HEK293 (cell line): ENCODE measurements at regions not wholly inside any gene's neighbourhood (a gene's known extent, or its start where the extent isn't known, plus 50 kb on each side); places are given as distances from the start of the nearest gene placed in this dataset.

Experiments used
- CTCF ChIA-PET: fragments of 350-600 bp; formaldehyde crosslinking; extraction: SDS; loops from one replicate; lab custom pipeline; 2021; ENCODE audit warnings: antibody characterized with exemption; lab: Yijun Ruan, JAX
- POLR2A ChIA-PET: fragments of 300-600 bp; formaldehyde crosslinking; extraction: SDS; loops from one replicate; lab custom pipeline; 2020; ENCODE audit warnings: antibody characterized with exemption, inconsistent platforms; lab: Yijun Ruan, JAX
- H3K27ac ChIP-seq: fragments of 200-500 bp; sonication (Bioruptor generic); 2 replicates; pipeline ENCODE4 v1.5.1; 2014; ENCODE audit warnings: low read depth, low read length, control low read depth, inconsistent platforms; ENCODE audit errors: extremely low read depth
- H3K36me3 ChIP-seq, 2 experiments: fragments of 200-500 bp in 1 of 2; sonication (Bioruptor generic) in 1 of 2; 1 replicate in 1 of 2; 2 replicates in 1 of 2; pipeline ENCODE4 v1.5.1; 2014 to 2017; ENCODE audit warnings: inconsistent platforms in 2 of 2, low read length in 2 of 2; ENCODE audit not compliant: control insufficient read depth in 2 of 2, insufficient read depth in 1 of 2
- H3K4me1 ChIP-seq: fragments of 200-500 bp; sonication (Bioruptor generic); 2 replicates; pipeline ENCODE4 v1.5.1; 2014; ENCODE audit warnings: mild to moderate bottlenecking, low read length, inconsistent platforms; ENCODE audit not compliant: control insufficient read depth, insufficient read depth
- H3K4me3 ChIP-seq: 2 replicates; pipeline ENCODE4 v1.5.1; 2011; ENCODE audit warnings: low read depth, mild to moderate bottlenecking, control low read depth, low read length, moderate library complexity
- H3K9me3 ChIP-seq: fragments of 200-500 bp; sonication (Bioruptor generic); 2 replicates; pipeline ENCODE4 v1.5.1; 2014; ENCODE audit warnings: low read depth, low read length, inconsistent platforms; ENCODE audit not compliant: control insufficient read depth, insufficient read depth
- ZNF146 ChIP-seq: fragments of 450-650 bp; formaldehyde crosslinking; IDR thresholded peaks from 2 replicates; pipeline ENCODE4 v1.5.1; 2016; ENCODE audit warnings: missing biosample characterization, missing genetic modification characterization
- ZNF155 ChIP-seq: fragments of 450-650 bp; formaldehyde crosslinking; IDR thresholded peaks from 2 replicates; pipeline ENCODE4 v1.5.1; 2016; ENCODE audit warnings: missing biosample characterization, missing genetic modification characterization
- ZNF423 ChIP-seq: fragments of 450-650 bp; formaldehyde crosslinking; IDR thresholded peaks from 2 replicates; pipeline ENCODE4 v1.5.1; 2016; ENCODE audit warnings: missing biosample characterization, missing genetic modification characterization
- ZNF624 ChIP-seq: fragments of 450-650 bp; formaldehyde crosslinking; IDR thresholded peaks from 2 replicates; pipeline ENCODE4 v1.5.1; 2017; ENCODE audit warnings: missing biosample characterization, missing genetic modification characterization
- ZNF768 ChIP-seq: fragments of 450-650 bp; formaldehyde crosslinking; IDR thresholded peaks from 2 replicates; pipeline ENCODE4 v1.5.1; 2018; ENCODE audit warnings: missing biosample characterization, mild to moderate bottlenecking, missing genetic modification characterization
- ZNF776 ChIP-seq: fragments of 450-650 bp; formaldehyde crosslinking; IDR thresholded peaks from 2 replicates; pipeline ENCODE4 v1.5.0; 2017; ENCODE audit warnings: missing biosample characterization, missing genetic modification characterization, borderline replicate concordance
- ZNF830 ChIP-seq: fragments of 450-650 bp; IDR thresholded peaks from 2 replicates; pipeline ENCODE4 v1.5.0; 2018; ENCODE audit warnings: missing biosample characterization, missing genetic modification characterization, low read depth, mild to moderate bottlenecking, moderate library complexity
- TF ChIP-seq, protein P1 (sequence below): fragments of 450-650 bp; formaldehyde crosslinking; conservative IDR thresholded peaks from 2 replicates; pipeline ENCODE4 v1.5.1; 2016; ENCODE audit warnings: low read depth, missing biosample characterization, missing genetic modification characterization
- TF ChIP-seq, protein P2 (sequence below): fragments of 450-650 bp; formaldehyde crosslinking; IDR thresholded peaks from 2 replicates; pipeline ENCODE4 v1.5.1; 2016; ENCODE audit warnings: missing biosample characterization, missing genetic modification characterization
- TF ChIP-seq, protein P3 (sequence below): fragments of 450-650 bp; formaldehyde crosslinking; IDR thresholded peaks from 2 replicates; pipeline ENCODE4 v1.5.1; 2016; ENCODE audit warnings: missing biosample characterization, missing genetic modification characterization, borderline replicate concordance
- TF ChIP-seq, protein P4 (sequence below): fragments of 450-650 bp; formaldehyde crosslinking; IDR thresholded peaks from 2 replicates; pipeline ENCODE4 v1.5.1; 2016; ENCODE audit warnings: missing biosample characterization, missing genetic modification characterization, low read depth
- TF ChIP-seq, protein P5 (sequence below): fragments of 450-650 bp; formaldehyde crosslinking; IDR thresholded peaks from 2 replicates; pipeline ENCODE4 v1.5.1; 2016; ENCODE audit warnings: missing biosample characterization, missing genetic modification characterization
- TF ChIP-seq, protein P6 (sequence below): fragments of 450-650 bp; IDR thresholded peaks from 2 replicates; pipeline ENCODE4 v1.5.1; 2018; ENCODE audit warnings: missing biosample characterization, missing genetic modification characterization
- TF ChIP-seq, protein P7 (sequence below): fragments of 450-650 bp; formaldehyde crosslinking; IDR thresholded peaks from 2 replicates; pipeline ENCODE4 v1.5.1; 2016; ENCODE audit warnings: missing biosample characterization, missing genetic modification characterization

DNA sequence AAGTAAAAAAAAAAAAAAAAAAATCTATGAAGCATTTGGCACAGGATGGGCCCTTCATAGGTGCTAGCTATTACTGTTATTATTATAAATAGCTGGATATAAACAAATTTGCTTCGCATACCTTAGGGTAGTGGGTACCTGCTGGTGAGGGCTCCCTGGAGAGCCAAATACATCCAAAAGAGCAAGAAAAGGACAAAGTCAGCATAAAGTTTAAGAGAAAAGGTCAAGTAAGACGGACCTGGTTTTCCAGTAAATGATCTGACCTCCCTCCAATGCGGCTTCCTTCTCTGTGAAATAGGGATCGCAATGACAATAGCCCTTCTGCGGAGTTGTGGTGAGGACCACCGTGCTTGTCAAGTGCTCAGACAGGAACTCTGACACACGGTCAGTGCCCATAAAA lies 214.5 kb downstream of the SNX10 start:
- Histone ChIP-seq H3K27ac (no peak overlapping the region), H3K9me3 (no peaks in the 10 kb centered on the region), H3K4me3 (no peak overlapping the region), H3K4me1 (no peaks in the 10 kb centered on the region; the same call in 1 of the 2 replicates), H3K36me3 (no peaks in the 10 kb centered on the region)
- POLR2A ChIA-PET: interaction anchor here (0.7 kb wide), 1 partner anchor 22 kb away, joined by 4 read pairs; no protein-coding TSS in a partner anchor
- CTCF ChIA-PET: interaction anchor here (0.6 to 1.2 kb wide), 2 partner anchors 136 to 735 kb away, joined by 4 to 8 read pairs; no protein-coding TSS in a partner anchor
- TF ChIP-seq, protein P1, sequence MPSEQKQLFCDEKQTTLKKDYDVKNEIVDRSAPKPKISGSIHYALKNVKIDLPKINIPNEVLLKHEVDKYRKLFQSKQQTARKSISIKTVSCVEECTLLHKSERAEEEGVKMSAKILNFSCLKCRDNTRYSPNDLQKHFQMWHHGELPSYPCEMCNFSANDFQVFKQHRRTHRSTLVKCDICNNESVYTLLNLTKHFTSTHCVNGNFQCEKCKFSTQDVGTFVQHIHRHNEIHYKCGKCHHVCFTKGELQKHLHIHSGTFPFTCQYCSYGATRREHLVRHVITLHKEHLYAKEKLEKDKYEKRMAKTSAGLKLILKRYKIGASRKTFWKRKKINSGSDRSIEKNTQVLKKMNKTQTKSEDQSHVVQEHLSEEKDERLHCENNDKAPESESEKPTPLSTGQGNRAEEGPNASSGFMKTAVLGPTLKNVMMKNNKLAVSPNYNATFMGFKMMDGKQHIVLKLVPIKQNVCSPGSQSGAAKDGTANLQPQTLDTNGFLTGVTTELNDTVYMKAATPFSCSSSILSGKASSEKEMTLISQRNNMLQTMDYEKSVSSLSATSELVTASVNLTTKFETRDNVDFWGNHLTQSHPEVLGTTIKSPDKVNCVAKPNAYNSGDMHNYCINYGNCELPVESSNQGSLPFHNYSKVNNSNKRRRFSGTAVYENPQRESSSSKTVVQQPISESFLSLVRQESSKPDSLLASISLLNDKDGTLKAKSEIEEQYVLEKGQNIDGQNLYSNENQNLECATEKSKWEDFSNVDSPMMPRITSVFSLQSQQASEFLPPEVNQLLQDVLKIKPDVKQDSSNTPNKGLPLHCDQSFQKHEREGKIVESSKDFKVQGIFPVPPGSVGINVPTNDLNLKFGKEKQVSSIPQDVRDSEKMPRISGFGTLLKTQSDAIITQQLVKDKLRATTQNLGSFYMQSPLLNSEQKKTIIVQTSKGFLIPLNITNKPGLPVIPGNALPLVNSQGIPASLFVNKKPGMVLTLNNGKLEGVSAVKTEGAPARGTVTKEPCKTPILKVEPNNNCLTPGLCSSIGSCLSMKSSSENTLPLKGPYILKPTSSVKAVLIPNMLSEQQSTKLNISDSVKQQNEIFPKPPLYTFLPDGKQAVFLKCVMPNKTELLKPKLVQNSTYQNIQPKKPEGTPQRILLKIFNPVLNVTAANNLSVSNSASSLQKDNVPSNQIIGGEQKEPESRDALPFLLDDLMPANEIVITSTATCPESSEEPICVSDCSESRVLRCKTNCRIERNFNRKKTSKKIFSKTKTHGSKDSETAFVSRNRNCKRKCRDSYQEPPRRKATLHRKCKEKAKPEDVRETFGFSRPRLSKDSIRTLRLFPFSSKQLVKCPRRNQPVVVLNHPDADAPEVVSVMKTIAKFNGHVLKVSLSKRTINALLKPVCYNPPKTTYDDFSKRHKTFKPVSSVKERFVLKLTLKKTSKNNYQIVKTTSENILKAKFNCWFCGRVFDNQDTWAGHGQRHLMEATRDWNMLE: no peak
- TF ChIP-seq, protein P2, sequence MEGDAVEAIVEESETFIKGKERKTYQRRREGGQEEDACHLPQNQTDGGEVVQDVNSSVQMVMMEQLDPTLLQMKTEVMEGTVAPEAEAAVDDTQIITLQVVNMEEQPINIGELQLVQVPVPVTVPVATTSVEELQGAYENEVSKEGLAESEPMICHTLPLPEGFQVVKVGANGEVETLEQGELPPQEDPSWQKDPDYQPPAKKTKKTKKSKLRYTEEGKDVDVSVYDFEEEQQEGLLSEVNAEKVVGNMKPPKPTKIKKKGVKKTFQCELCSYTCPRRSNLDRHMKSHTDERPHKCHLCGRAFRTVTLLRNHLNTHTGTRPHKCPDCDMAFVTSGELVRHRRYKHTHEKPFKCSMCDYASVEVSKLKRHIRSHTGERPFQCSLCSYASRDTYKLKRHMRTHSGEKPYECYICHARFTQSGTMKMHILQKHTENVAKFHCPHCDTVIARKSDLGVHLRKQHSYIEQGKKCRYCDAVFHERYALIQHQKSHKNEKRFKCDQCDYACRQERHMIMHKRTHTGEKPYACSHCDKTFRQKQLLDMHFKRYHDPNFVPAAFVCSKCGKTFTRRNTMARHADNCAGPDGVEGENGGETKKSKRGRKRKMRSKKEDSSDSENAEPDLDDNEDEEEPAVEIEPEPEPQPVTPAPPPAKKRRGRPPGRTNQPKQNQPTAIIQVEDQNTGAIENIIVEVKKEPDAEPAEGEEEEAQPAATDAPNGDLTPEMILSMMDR (tag by site-specific recombination): no peak
- no peak for TF ChIP-seq ZNF776
- TF ChIP-seq, protein P3, sequence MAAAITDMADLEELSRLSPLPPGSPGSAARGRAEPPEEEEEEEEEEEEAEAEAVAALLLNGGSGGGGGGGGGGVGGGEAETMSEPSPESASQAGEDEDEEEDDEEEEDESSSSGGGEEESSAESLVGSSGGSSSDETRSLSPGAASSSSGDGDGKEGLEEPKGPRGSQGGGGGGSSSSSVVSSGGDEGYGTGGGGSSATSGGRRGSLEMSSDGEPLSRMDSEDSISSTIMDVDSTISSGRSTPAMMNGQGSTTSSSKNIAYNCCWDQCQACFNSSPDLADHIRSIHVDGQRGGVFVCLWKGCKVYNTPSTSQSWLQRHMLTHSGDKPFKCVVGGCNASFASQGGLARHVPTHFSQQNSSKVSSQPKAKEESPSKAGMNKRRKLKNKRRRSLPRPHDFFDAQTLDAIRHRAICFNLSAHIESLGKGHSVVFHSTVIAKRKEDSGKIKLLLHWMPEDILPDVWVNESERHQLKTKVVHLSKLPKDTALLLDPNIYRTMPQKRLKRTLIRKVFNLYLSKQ (tag by site-specific recombination): no peak
- no peak for TF ChIP-seq ZNF768 (tag by site-specific recombination)
- TF ChIP-seq ZNF423: no peak
- TF ChIP-seq ZNF146 (tag by site-specific recombination): no peak
- TF ChIP-seq ZNF624 (tag by site-specific recombination): no peak
- TF ChIP-seq, protein P4, sequence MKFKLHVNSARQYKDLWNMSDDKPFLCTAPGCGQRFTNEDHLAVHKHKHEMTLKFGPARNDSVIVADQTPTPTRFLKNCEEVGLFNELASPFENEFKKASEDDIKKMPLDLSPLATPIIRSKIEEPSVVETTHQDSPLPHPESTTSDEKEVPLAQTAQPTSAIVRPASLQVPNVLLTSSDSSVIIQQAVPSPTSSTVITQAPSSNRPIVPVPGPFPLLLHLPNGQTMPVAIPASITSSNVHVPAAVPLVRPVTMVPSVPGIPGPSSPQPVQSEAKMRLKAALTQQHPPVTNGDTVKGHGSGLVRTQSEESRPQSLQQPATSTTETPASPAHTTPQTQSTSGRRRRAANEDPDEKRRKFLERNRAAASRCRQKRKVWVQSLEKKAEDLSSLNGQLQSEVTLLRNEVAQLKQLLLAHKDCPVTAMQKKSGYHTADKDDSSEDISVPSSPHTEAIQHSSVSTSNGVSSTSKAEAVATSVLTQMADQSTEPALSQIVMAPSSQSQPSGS (tag by site-specific recombination): no peak

DNA sequence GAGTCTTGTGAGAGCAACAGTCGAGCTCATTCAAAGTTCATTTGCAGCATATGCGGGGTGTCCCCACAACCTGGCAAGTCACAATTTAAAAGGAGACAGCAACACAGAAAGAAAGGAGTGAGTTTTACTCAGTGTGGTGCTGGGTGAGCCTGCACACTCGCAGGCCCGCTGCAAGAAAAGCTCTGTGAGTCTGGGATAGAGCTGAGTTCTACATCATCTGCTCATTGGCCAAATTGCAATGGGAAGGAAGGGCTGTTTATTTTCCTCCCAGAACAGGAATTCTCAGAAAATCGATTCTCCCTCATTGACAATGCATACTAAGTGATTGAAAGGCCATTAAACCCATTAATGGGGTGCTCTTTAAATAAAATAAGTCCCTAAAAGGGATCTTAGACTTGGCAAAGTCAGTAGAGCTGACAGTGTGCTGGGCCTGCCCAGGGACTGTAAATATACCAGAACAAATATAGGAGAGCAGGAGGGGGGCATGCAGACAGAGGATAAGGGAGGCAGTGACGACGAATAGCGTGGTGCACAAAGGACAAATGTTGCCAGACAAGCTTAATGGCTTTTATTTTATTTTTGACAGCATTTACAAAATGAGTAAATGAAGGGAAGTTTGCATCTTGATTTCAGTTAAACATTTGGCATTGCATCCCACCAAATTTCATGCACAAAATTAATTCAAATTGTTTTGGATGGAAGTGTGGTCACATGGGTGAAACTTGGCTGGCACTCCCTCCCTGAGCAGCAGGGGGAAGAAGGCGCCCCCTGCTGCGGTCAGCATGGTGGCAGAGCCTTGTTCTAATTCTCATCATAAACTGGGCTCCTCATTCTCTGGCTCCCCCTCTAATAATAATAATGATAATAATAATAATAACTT lies 215.7 kb downstream of the SNX10 start:
- ChIA-PET POLR2A (no interaction called here), CTCF (interaction anchor here (0.6 to 1.2 kb wide), 3 partner anchors 130 to 512 kb away, joined by 3 to 8 read pairs (median 3); no protein-coding TSS in a partner anchor)
- no peak overlapping the region for H3K4me3 ChIP-seq
- H3K27ac ChIP-seq: no peak overlapping the region
- no peaks in the 10 kb centered on the region for H3K36me3 ChIP-seq
- TF ChIP-seq ZNF830 (tag by site-specific recombination) (no peak), ZNF155 (no peak)
- TF ChIP-seq, protein P5, sequence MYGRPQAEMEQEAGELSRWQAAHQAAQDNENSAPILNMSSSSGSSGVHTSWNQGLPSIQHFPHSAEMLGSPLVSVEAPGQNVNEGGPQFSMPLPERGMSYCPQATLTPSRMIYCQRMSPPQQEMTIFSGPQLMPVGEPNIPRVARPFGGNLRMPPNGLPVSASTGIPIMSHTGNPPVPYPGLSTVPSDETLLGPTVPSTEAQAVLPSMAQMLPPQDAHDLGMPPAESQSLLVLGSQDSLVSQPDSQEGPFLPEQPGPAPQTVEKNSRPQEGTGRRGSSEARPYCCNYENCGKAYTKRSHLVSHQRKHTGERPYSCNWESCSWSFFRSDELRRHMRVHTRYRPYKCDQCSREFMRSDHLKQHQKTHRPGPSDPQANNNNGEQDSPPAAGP (tag by site-specific recombination): no peak
- TF ChIP-seq, protein P6, sequence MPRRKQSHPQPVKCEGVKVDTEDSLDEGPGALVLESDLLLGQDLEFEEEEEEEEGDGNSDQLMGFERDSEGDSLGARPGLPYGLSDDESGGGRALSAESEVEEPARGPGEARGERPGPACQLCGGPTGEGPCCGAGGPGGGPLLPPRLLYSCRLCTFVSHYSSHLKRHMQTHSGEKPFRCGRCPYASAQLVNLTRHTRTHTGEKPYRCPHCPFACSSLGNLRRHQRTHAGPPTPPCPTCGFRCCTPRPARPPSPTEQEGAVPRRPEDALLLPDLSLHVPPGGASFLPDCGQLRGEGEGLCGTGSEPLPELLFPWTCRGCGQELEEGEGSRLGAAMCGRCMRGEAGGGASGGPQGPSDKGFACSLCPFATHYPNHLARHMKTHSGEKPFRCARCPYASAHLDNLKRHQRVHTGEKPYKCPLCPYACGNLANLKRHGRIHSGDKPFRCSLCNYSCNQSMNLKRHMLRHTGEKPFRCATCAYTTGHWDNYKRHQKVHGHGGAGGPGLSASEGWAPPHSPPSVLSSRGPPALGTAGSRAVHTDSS (tag by site-specific recombination): no peak
- TF ChIP-seq, protein P7, sequence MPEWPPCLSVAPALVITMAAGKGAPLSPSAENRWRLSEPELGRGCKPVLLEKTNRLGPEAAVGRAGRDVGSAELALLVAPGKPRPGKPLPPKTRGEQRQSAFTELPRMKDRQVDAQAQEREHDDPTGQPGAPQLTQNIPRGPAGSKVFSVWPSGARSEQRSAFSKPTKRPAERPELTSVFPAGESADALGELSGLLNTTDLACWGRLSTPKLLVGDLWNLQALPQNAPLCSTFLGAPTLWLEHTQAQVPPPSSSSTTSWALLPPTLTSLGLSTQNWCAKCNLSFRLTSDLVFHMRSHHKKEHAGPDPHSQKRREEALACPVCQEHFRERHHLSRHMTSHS (tag by site-specific recombination): no peak
- TF ChIP-seq, all 188 proteins: peak for 0
- no peaks in the 10 kb centered on the region for H3K9me3 ChIP-seq
- H3K4me1 ChIP-seq: no peaks in the 10 kb centered on the region; the same call in 1 of the 2 replicates
